HG03196 (cell line): ENCODE measurements at regions not wholly inside any gene's neighbourhood (a gene's known extent, or its start where the extent isn't known, plus 50 kb on each side); places are given as distances from the start of the nearest gene placed in this dataset.

ENCODE experiments used
- ATAC-seq: cut with Tn5 transposase; IDR thresholded peaks from one replicate; pipeline ENCODE4 v1.9.1; 2021; ENCODE audit not compliant: unreplicated experiment

- ATAC-seq = no peak
These were observed 106.6 kb downstream of the VEGFA start for GRCh38 chr6:43876602-43877001.

- ATAC-seq = no peak
These were observed 106.0 kb downstream of the VEGFA start for GRCh38 chr6:43875849-43876572.

GRCh38 chr6:43874814-43875590, 105.0 kb downstream of the VEGFA start:
- no peak for ATAC-seq

- ATAC-seq = no peak
These were observed 104.0 kb downstream of the VEGFA start for GRCh38 chr6:43873806-43874714.

GRCh38 chr6:43871933-43872332, 101.9 kb downstream of the VEGFA start:
- ATAC-seq = no peak

GRCh38 chr6:43871284-43871683, 101.3 kb downstream of the VEGFA start:
- ATAC-seq = no peak

- ATAC-seq = no peak
These were observed 100.7 kb downstream of the VEGFA start for GRCh38 chr6:43870660-43871061.

GRCh38 chr6:43869792-43870659, 100.0 kb downstream of the VEGFA start:
- ATAC-seq = no peak

- no peak for ATAC-seq
These were observed 99.2 kb downstream of the VEGFA start for GRCh38 chr6:43869079-43869710.

- no peak for ATAC-seq
These were observed 98.5 kb downstream of the VEGFA start for GRCh38 chr6:43868467-43868866.

- ATAC-seq = no peak
These were observed 98.0 kb downstream of the VEGFA start for GRCh38 chr6:43867996-43868395.

- no peak for ATAC-seq
These were observed 97.2 kb downstream of the VEGFA start for GRCh38 chr6:43867246-43867645.

GRCh38 chr6:43865932-43866645, 96.1 kb downstream of the VEGFA start:
- no peak for ATAC-seq

GRCh38 chr6:43865086-43865485, 95.1 kb downstream of the VEGFA start:
- no peak for ATAC-seq

GRCh38 chr6:43862925-43863324, 92.9 kb downstream of the VEGFA start:
- ATAC-seq = no peak

GRCh38 chr6:43861212-43861894, 91.3 kb downstream of the VEGFA start:
- no peak for ATAC-seq

GRCh38 chr6:43860285-43860684, 90.3 kb downstream of the VEGFA start:
- no peak for ATAC-seq

- ATAC-seq = no peak
These were observed 89.2 kb downstream of the VEGFA start for GRCh38 chr6:43859213-43859612.
